Gastrocnemius medialis (tissue), 4 donors: ENCODE measurements at regions not wholly inside any gene's neighbourhood (a gene's known extent, or its start where the extent isn't known, plus 50 kb on each side); places are given as distances from the start of the nearest gene placed in this dataset.

ENCODE experiments used
- ATAC-seq, 2 donors: fragments of 150-250 bp; one replicate each; pipeline ENCODE4 v1.9.1; 2016
- DNase-seq, 2 donors: peaks; one replicate each; pipeline ENCODE4 v3.0.0-alpha.2; 2019
- H3K27ac ChIP-seq, 4 donors: fragments of 200-600 bp; sonication (generic); 1 replicate in 1 of 4; 2 replicates in 3 of 4; pipeline ENCODE4 v1.5.1; 2016 to 2018; ENCODE audit warnings: mild to moderate bottlenecking in 2 of 4, moderate library complexity in 1 of 4
- H3K27me3 ChIP-seq, 3 donors: fragments of 200-600 bp; sonication (generic) in 2 of 3; 1 replicate in 1 of 3; 2 replicates in 2 of 3; pipeline versions ENCODE4 v1.5.1 to v1.6.0; 2016 to 2019; ENCODE audit warnings: mild to moderate bottlenecking in 1 of 3, moderate library complexity in 1 of 3
- H3K36me3 ChIP-seq, 2 donors: fragments of 200-600 bp; sonication (generic) in 1 of 2; one replicate each; pipeline ENCODE4 v1.5.1; 2017 to 2018
- H3K4me1 ChIP-seq, 2 donors: fragments of 200-600 bp; sonication (generic) in 1 of 2; one replicate each; pipeline ENCODE4 v1.5.1; 2016 to 2017; ENCODE audit warnings: mild to moderate bottlenecking in 2 of 2
- H3K4me3 ChIP-seq, 4 donors: fragments of 200-600 bp; sonication (generic) in 3 of 4; 1 replicate in 1 of 4; 2 replicates in 3 of 4; pipeline ENCODE4 v1.5.1; 2016 to 2019; ENCODE audit warnings: mild to moderate bottlenecking in 2 of 4
- H3K9me3 ChIP-seq, 3 donors: fragments of 200-600 bp; sonication (generic) in 2 of 3; 1 replicate in 1 of 3; 2 replicates in 2 of 3; pipeline ENCODE4 v1.5.1; 2016 to 2019
- POLR2A ChIP-seq, 2 donors: fragments of 450-650 bp; IDR thresholded peaks; one replicate each; pipeline ENCODE4 v1.6.1; 2017; ENCODE audit warnings: antibody characterized with exemption in 2 of 2, mild to moderate bottlenecking in 2 of 2, moderate library complexity in 2 of 2
- in situ Hi-C, 4 donors: fragments of 200-750 bp; cut with MboI; loops; one replicate each; pipeline versions ENCODE4 v1.15.0 to v1.8.0; 2017; ENCODE audit warnings: low sequenced_read_pairs in 4 of 4
- intact Hi-C: fragments of 100-400 bp; cut with DNase I; formaldehyde crosslinking; loops from one replicate; pipeline ENCODE4 v1.15.1; 2023; ENCODE audit warnings: low total_unique reads
- TF ChIP-seq, protein P1 (sequence below), 5 experiments: fragments of 450-650 bp in 3 of 5; fragments of 200-600 bp in 2 of 5; sonication (generic) in 2 of 5; IDR thresholded peaks in 4 of 5; conservative IDR thresholded peaks in 1 of 5; 1 replicate in 4 of 5; 2 replicates in 1 of 5; pipeline ENCODE4 v1.5.1; 2016 to 2019; ENCODE audit warnings: antibody characterized with exemption in 5 of 5, mild to moderate bottlenecking in 3 of 5, moderate library complexity in 3 of 5

DNA sequence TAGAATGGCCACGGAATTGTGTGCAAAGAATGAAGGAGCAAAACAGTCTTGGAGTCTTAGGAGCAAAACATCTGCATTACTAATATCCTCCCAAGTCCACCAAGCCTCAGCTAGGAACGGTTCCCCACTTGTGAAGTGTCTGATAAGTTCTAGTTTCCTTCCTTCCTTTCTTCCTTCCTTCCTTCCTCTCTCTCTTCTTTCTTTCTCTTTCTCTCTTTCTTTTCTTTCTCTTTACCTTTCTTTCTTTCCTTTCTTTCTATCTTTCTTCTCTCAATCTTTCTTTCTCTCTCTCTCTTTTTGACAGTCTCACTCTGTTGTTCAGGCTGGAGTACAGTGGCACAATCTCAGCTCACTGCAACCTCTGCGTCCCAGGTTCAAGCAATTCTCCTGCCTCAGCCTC is 160.8 kb downstream of the FOXL1 start:
- peak overlapping the region; percentile 77 to 88 (median 84) for H3K27ac ChIP-seq
- no peak for ATAC-seq
- intact Hi-C loops (loop anchor here (5.0 kb wide), 1 partner anchor 127 kb away; no protein-coding TSS in a partner anchor), in situ Hi-C loops (no loop called here)
- no peaks in the 10 kb centered on the region for H3K36me3 ChIP-seq
- H3K4me1 ChIP-seq, result peaks cover 9 to 20% of the 10 kb centered on the region in 2 donors
- H3K27me3 ChIP-seq, result no peaks in the 10 kb centered on the region
- TF ChIP-seq POLR2A (IDR thresholded peaks at IDR 0.05), result no peak
- TF ChIP-seq, protein P1, sequence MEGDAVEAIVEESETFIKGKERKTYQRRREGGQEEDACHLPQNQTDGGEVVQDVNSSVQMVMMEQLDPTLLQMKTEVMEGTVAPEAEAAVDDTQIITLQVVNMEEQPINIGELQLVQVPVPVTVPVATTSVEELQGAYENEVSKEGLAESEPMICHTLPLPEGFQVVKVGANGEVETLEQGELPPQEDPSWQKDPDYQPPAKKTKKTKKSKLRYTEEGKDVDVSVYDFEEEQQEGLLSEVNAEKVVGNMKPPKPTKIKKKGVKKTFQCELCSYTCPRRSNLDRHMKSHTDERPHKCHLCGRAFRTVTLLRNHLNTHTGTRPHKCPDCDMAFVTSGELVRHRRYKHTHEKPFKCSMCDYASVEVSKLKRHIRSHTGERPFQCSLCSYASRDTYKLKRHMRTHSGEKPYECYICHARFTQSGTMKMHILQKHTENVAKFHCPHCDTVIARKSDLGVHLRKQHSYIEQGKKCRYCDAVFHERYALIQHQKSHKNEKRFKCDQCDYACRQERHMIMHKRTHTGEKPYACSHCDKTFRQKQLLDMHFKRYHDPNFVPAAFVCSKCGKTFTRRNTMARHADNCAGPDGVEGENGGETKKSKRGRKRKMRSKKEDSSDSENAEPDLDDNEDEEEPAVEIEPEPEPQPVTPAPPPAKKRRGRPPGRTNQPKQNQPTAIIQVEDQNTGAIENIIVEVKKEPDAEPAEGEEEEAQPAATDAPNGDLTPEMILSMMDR (IDR thresholded peaks at IDR 0.05 in 4 of 5, conservative IDR thresholded peaks at IDR 0.05 in 1 of 5), result no peak
- no peak overlapping the region for H3K4me3 ChIP-seq
- H3K9me3 ChIP-seq, result no peaks in the 10 kb centered on the region
- DNase-seq, result no peak

DNA sequence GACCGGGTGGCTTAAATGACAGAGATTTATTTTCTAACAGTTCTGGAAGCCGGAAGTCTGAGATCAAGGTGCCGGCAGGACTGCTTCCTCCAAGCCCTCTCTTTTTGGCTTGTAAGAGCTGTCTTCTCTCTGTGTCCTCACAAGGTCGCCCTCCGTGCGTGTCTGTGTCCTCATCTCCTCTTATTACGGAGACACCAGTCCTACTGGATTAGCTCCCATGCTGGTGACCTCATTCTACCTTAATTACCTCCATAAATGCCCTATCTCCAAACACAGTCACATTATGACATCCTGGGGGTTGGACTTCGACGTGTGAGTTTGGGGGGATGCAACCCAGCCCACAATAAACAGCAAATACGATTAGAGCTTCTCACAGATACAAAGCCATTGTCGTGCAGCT is 161.5 kb downstream of the FOXL1 start:
- H3K36me3 ChIP-seq, result no peaks in the 10 kb centered on the region
- intact Hi-C loops (loop anchor here (5.0 to 10.0 kb wide), 3 partner anchors 55 to 163 kb away; partner anchors contain the start of gene FOXL1), in situ Hi-C loops (no loop called here)
- peak overlapping the region; percentile 77 to 88 (median 84) for H3K27ac ChIP-seq
- ATAC-seq (peak; percentile 60 to 70), DNase-seq (peak in 1 of 2 donors; percentile 60)
- no peak for TF ChIP-seq POLR2A (IDR thresholded peaks at IDR 0.05)
- TF ChIP-seq, protein P1 (IDR thresholded peaks at IDR 0.05 in 4 of 5, conservative IDR thresholded peaks at IDR 0.05 in 1 of 5), result no peak
- H3K4me3 ChIP-seq, result no peak overlapping the region
- no peaks in the 10 kb centered on the region for H3K9me3 ChIP-seq
- no peaks in the 10 kb centered on the region for H3K27me3 ChIP-seq
- H3K4me1 ChIP-seq, result peaks cover 9 to 19% of the 10 kb centered on the region in 2 donors

DNA sequence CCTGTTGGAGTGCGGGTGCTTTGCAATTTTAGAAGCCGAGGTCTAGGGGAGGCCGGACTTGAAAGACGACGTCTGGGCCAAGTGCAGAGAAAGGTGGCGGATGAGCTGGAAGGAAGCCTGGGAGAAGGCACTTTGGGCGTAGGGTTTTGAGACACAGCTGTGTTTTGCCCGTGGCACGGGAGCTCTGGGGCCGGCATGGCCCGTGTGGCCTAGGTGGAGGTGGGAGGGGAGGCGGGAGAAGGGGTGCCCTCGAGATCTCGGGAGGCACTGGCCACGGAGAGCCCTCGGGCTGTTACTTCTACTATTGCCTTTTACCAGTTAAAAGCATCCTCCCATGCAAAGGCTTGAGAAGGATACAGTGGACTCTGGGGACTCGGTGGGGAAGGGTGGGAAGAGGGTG is 161.9 kb downstream of the FOXL1 start:
- intact Hi-C loops, result loop anchor here (5.0 to 10.0 kb wide), 2 partner anchors 55 to 163 kb away; partner anchors contain the start of gene FOXL1
- Histone ChIP-seq H3K27me3 (no peaks in the 10 kb centered on the region), H3K4me1 (peaks cover 9 to 19% of the 10 kb centered on the region in 2 donors), H3K36me3 (no peaks in the 10 kb centered on the region), H3K27ac (peak overlapping the region; percentile 77 to 88 (median 84)), H3K4me3 (peak overlapping the region in 1 of 4 donors; percentile 48), H3K9me3 (no peaks in the 10 kb centered on the region)
- DNase-seq, result no peak
- in situ Hi-C loops, result no loop called here
- no peak for TF ChIP-seq POLR2A (IDR thresholded peaks at IDR 0.05)
- TF ChIP-seq, protein P1 (IDR thresholded peaks at IDR 0.05 in 4 of 5, conservative IDR thresholded peaks at IDR 0.05 in 1 of 5), result no peak
- no peak for ATAC-seq

DNA sequence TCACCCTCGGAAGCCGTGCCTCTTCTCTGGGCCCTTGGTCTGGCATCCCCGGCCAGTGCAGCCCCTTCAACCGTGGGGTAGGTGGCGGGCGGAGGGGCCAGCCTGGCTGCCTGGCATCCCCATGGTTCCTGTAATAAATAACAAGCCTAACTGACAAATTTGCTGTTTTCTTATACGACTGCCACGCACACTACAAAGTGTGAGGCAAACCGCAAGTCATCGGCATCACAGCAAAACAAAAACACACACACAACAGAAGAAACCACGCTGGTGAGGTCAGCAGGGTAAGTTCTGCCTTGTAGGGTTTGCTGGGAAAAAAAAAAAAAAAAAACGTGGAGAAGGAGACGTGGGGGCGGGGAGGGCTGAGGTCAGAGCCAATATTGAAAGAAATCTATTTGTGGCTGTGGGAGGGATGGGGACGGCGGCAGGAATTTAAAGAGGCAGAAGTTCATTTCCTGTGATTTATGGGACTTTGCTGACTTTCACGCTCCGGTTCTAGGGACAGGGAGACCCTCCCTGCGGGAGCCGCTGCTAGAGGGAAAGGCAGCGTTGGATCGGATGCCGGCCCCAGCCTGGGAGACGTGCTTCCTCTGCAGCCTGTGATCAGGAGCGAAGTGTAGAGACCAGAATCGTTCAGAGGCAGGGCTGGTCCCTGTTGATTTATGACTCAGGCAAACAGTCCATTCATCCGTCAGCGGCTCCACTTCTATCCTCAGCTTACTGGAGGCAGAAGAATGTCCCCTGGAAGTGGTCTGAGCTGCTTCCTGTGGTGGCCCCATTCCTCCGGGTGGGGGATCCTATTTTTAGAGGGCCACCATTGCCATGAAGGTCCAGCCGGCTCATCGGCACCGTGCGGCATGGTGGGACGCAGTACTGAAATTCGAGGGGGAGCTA is 162.8 kb downstream of the FOXL1 start:
- Histone ChIP-seq H3K4me1 (peaks cover 9 to 19% of the 10 kb centered on the region in 2 donors), H3K9me3 (no peaks in the 10 kb centered on the region), H3K4me3 (peak overlapping the region; percentile 43 to 56 (median 52)), H3K36me3 (no peaks in the 10 kb centered on the region), H3K27ac (peak overlapping the region; percentile 77 to 88 (median 84)), H3K27me3 (no peaks in the 10 kb centered on the region)
- TF ChIP-seq, protein P1 (IDR thresholded peaks at IDR 0.05 in 4 of 5, conservative IDR thresholded peaks at IDR 0.05 in 1 of 5), result no peak
- TF ChIP-seq POLR2A (IDR thresholded peaks at IDR 0.05), result peak; percentile 16 to 37
- peak; percentile 31 to 58 for DNase-seq
- in situ Hi-C loops (no loop called here), intact Hi-C loops (loop anchor here (5.0 to 10.0 kb wide), 2 partner anchors 54 to 164 kb away; partner anchors contain the start of gene FOXL1)
- peak; percentile 85 to 86 for ATAC-seq
